GM20000 (cell line): ENCODE measurements at regions not wholly inside any gene's neighbourhood (a gene's known extent, or its start where the extent isn't known, plus 50 kb on each side); places are given as distances from the start of the nearest gene placed in this dataset.

Source experiments
- DNase-seq: peaks from one replicate; pipeline ENCODE4 v3.0.0; 2012; ENCODE audit warnings: low spot score
- TF ChIP-seq, protein P1 (sequence below): IDR thresholded peaks from 2 replicates; pipeline ENCODE4 v1.5.1; 2012; ENCODE audit warnings: mild to moderate bottlenecking, control low read depth; ENCODE audit errors: extremely low read depth, missing control alignments

GRCh38 chr3:36302158-36302509 is 78.2 kb upstream of the STAC start:
- TF ChIP-seq, protein P1, sequence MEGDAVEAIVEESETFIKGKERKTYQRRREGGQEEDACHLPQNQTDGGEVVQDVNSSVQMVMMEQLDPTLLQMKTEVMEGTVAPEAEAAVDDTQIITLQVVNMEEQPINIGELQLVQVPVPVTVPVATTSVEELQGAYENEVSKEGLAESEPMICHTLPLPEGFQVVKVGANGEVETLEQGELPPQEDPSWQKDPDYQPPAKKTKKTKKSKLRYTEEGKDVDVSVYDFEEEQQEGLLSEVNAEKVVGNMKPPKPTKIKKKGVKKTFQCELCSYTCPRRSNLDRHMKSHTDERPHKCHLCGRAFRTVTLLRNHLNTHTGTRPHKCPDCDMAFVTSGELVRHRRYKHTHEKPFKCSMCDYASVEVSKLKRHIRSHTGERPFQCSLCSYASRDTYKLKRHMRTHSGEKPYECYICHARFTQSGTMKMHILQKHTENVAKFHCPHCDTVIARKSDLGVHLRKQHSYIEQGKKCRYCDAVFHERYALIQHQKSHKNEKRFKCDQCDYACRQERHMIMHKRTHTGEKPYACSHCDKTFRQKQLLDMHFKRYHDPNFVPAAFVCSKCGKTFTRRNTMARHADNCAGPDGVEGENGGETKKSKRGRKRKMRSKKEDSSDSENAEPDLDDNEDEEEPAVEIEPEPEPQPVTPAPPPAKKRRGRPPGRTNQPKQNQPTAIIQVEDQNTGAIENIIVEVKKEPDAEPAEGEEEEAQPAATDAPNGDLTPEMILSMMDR, result no peak
- no peak for DNase-seq

- TF ChIP-seq, protein P1, result no peak
- no peak for DNase-seq
Observed at GRCh38 chr3:36302626-36303025, 77.7 kb upstream of the STAC start.

- TF ChIP-seq, protein P1, result no peak
Observed at GRCh38 chr3:36303286-36303685, 77.0 kb upstream of the STAC start.

GRCh38 chr3:36305929-36306520 is 74.3 kb upstream of the STAC start:
- TF ChIP-seq, protein P1, result no peak
- DNase-seq, result no peak

More at GRCh38 chr3:36303286-36303685, 77.0 kb upstream of the STAC start:
- no peak for DNase-seq

DNA sequence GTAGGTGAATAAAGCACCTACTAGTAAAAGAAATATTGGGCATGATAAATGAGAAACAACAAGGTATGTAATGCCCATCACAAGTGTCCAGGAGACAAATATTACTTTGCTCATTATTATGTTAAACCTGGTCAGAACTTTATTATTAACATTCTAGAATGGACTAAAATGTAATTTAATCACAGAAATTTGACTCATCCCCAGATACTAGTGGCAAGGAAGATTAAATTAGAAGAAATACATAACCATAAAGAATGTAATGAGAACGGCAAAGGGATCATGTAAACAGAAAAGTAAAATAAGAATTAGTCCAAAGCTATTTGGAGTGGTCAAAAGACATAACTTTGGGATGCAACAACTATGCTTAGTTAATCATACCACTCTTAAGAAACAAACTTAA is 71.2 kb upstream of the STAC start:
- no peak for DNase-seq
- TF ChIP-seq, protein P1, result no peak

DNA sequence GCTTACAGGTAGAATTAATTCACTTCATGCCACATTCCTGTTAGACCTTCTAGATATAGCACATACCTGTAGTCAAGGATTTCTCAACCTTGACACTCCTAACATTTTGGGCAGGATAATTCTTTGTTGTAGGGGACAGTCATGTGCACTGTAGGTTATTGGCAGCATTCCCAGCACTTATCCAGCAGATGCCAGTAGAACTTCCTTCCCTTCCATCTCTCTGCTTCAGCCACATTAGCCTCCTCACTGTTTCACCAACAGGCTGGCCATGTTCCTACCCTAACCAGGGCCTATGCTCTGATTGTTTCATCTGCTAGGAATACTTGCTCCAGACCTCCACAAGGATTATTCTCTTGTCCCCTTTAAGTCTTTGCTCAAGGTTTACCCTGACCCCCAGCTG is 68.0 kb upstream of the STAC start:
- DNase-seq, result no peak
- TF ChIP-seq, protein P1, result no peak

DNA sequence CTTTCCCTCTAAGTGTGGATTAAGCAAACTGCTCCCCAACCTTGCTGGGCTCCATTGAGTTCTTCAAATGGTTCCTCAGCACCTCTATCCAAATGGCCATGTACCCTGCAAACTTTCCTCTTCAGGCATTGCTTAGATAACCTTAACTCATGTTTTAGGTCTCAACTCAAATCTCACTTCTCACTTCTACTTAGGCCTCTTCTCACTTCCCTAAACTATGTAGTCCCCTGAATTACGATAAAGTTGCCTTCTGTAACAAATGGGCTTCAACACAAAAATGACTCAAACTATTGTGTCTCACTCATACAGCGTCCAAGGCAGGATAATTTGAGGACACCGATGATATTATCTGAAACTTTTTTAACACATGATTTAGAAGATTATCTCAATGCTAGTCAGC is 62.4 kb upstream of the STAC start:
- TF ChIP-seq, protein P1, result no peak
- peak; percentile 5 for DNase-seq
